H1 (cell line): ENCODE measurements at regions not wholly inside any gene's neighbourhood (a gene's known extent, or its start where the extent isn't known, plus 50 kb on each side); places are given as distances from the start of the nearest gene placed in this dataset.

ENCODE experiments used
- ATF3 ChIP-seq: IDR thresholded peaks from 2 replicates; pipeline ENCODE4 v1.6.1; 2011; ENCODE audit warnings: low read depth, mild to moderate bottlenecking, low read length; ENCODE audit not compliant: insufficient read depth
- BACH1 ChIP-seq: IDR thresholded peaks from 2 replicates; pipeline ENCODE4 v1.6.1; 2012; ENCODE audit warnings: low read length, improper control_type of control experiment
- CTCF ChIP-seq, 3 experiments: IDR thresholded peaks; 1 replicate in 2 of 3; 2 replicates in 1 of 3; pipeline versions ENCODE4 v1.5.1 to v1.6.1; 2011; ENCODE audit warnings: low read length in 3 of 3, mild to moderate bottlenecking in 3 of 3, inconsistent platforms in 2 of 3, low read depth in 1 of 3, moderate library complexity in 1 of 3; ENCODE audit not compliant: insufficient read depth in 1 of 3; ENCODE audit errors: control extremely low read depth in 1 of 3
- EGR1 ChIP-seq: IDR thresholded peaks from 2 replicates; pipeline ENCODE4 v1.6.1; 2011; ENCODE audit warnings: low read depth, low read length, borderline replicate concordance
- FOSL1 ChIP-seq: IDR thresholded peaks from 2 replicates; pipeline ENCODE4 v1.6.1; 2011; ENCODE audit warnings: mild to moderate bottlenecking, low read depth, low read length, moderate library complexity; ENCODE audit not compliant: insufficient read depth
- GTF2F1 ChIP-seq: IDR thresholded peaks from 2 replicates; pipeline ENCODE4 v1.6.1; 2012; ENCODE audit warnings: low read depth, low read length, improper control_type of control experiment, borderline replicate concordance
- RAD21 ChIP-seq, 2 experiments: IDR thresholded peaks in 1 of 2; conservative IDR thresholded peaks in 1 of 2; 2 replicates each; pipeline ENCODE4 v1.6.1; 2011; ENCODE audit warnings: low read depth in 2 of 2, low read length in 2 of 2, improper control_type of control experiment in 1 of 2, inconsistent platforms in 1 of 2, mild to moderate bottlenecking in 1 of 2, moderate library complexity in 1 of 2
- RBBP5 ChIP-seq: IDR thresholded peaks from 2 replicates; pipeline ENCODE4 v1.7.1; 2012; ENCODE audit warnings: low read depth, mild to moderate bottlenecking, inconsistent platforms, low read length, moderate library complexity, borderline replicate concordance
- RXRA ChIP-seq: IDR thresholded peaks from 2 replicates; pipeline ENCODE4 v1.6.1; 2011; ENCODE audit warnings: low read depth, mild to moderate bottlenecking, low read length, moderate library complexity; ENCODE audit not compliant: insufficient read depth
- SIN3A ChIP-seq, 2 experiments: IDR thresholded peaks in 1 of 2; conservative IDR thresholded peaks in 1 of 2; 2 replicates each; pipeline ENCODE4 v1.6.1; 2011 to 2012; ENCODE audit warnings: low read length in 2 of 2, improper control_type of control experiment in 1 of 2, low read depth in 1 of 2, mild to moderate bottlenecking in 1 of 2
- SP1 ChIP-seq: IDR thresholded peaks from 2 replicates; pipeline ENCODE4 v1.6.1; 2011; ENCODE audit warnings: low read depth, low read length
- USF2 ChIP-seq: IDR thresholded peaks from 2 replicates; pipeline ENCODE4 v1.6.1; 2011; ENCODE audit warnings: low read length, improper control_type of control experiment
- ZNF274 ChIP-seq: IDR thresholded peaks from 2 replicates; pipeline ENCODE4 v1.7.0; 2012; ENCODE audit warnings: low read length, borderline replicate concordance; ENCODE audit errors: extremely low read depth

GRCh38 chr7:35482231-35482630 lies 212.7 kb downstream of the HERPUD2 start:
- TF ChIP-seq CTCF (IDR thresholded peaks at IDR 0.05; ENCODE audit: control extremely low read depth in 1 of 3, insufficient read depth in 1 of 3, low read depth in 1 of 3, low read length in 3 of 3) (no peak), ZNF274 (no peak), RXRA (no peak), USF2 (no peak), BACH1 (no peak), RAD21 (IDR thresholded peaks at IDR 0.05 in 1 of 2, conservative IDR thresholded peaks at IDR 0.05 in 1 of 2; ENCODE audit: low read depth in 2 of 2, low read length in 2 of 2) (no peak), SIN3A (conservative IDR thresholded peaks at IDR 0.05 in 1 of 2, IDR thresholded peaks at IDR 0.05 in 1 of 2; ENCODE audit: low read depth in 1 of 2, low read length in 2 of 2) (no peak), EGR1 (no peak), GTF2F1 (no peak), RBBP5 (no peak), ATF3 (no peak), FOSL1 (no peak), SP1 (no peak)
